ES-I3 (cell line): ENCODE measurements at regions not wholly inside any gene's neighbourhood (a gene's known extent, or its start where the extent isn't known, plus 50 kb on each side); places are given as distances from the start of the nearest gene placed in this dataset.

Experiments used
- H3K36me3 ChIP-seq: 2 replicates; pipeline ENCODE4 v1.6.1; 2013; ENCODE audit warnings: mild to moderate bottlenecking, low read length, control low read depth, moderate library complexity; ENCODE audit not compliant: insufficient read depth
- H3K4me1 ChIP-seq: 2 replicates; pipeline ENCODE4 v1.6.1; 2013; ENCODE audit warnings: mild to moderate bottlenecking, control low read depth, low read length; ENCODE audit not compliant: insufficient read depth
- H3K9ac ChIP-seq: 2 replicates; pipeline ENCODE4 v1.6.1; 2013; ENCODE audit warnings: low read depth, mild to moderate bottlenecking, low read length, moderate library complexity
- H3K9me3 ChIP-seq: 2 replicates; pipeline ENCODE4 v1.6.1; 2013; ENCODE audit warnings: mild to moderate bottlenecking, low read length, moderate library complexity; ENCODE audit not compliant: control insufficient read depth, insufficient read depth

- Histone ChIP-seq H3K36me3 (no peaks in the 10 kb centered on the region), H3K9ac (no peak overlapping the region), H3K4me1 (no peaks in the 10 kb centered on the region), H3K9me3 (no peaks in the 10 kb centered on the region; the same call in 1 of the 2 replicates)
Observed at GRCh38 chr4:124322234-124323065, 390.1 kb downstream of the ANKRD50 start.

GRCh38 chr4:124325690-124326089 is 386.8 kb downstream of the ANKRD50 start:
- H3K4me1 ChIP-seq: no peaks in the 10 kb centered on the region
- H3K9me3 ChIP-seq: no peaks in the 10 kb centered on the region; the same call in 1 of the 2 replicates
- H3K36me3 ChIP-seq: no peaks in the 10 kb centered on the region
- H3K9ac ChIP-seq: no peak overlapping the region

- Histone ChIP-seq H3K9me3 (no peaks in the 10 kb centered on the region; the same call in 1 of the 2 replicates), H3K4me1 (no peaks in the 10 kb centered on the region), H3K9ac (no peak overlapping the region), H3K36me3 (no peaks in the 10 kb centered on the region)
Observed at GRCh38 chr4:124329134-124329533, 383.4 kb downstream of the ANKRD50 start.

GRCh38 chr4:124330045-124330444 is 382.5 kb downstream of the ANKRD50 start:
- Histone ChIP-seq H3K36me3 (no peaks in the 10 kb centered on the region), H3K9me3 (no peaks in the 10 kb centered on the region; the same call in 1 of the 2 replicates)

GRCh38 chr4:124331781-124332180 is 380.8 kb downstream of the ANKRD50 start:
- no peaks in the 10 kb centered on the region for H3K36me3 ChIP-seq
- no peaks in the 10 kb centered on the region for H3K4me1 ChIP-seq
- H3K9me3 ChIP-seq: no peaks in the 10 kb centered on the region

More at GRCh38 chr4:124330045-124330444, 382.5 kb downstream of the ANKRD50 start:
- H3K9ac ChIP-seq: no peak overlapping the region
- no peaks in the 10 kb centered on the region for H3K4me1 ChIP-seq

GRCh38 chr4:124333466-124333865 is 379.1 kb downstream of the ANKRD50 start:
- no peaks in the 10 kb centered on the region for H3K36me3 ChIP-seq

More at GRCh38 chr4:124331781-124332180, 380.8 kb downstream of the ANKRD50 start:
- H3K9ac ChIP-seq: no peak overlapping the region

GRCh38 chr4:124334119-124334518 is 378.4 kb downstream of the ANKRD50 start:
- Histone ChIP-seq H3K9ac (no peak overlapping the region), H3K4me1 (no peaks in the 10 kb centered on the region), H3K36me3 (no peaks in the 10 kb centered on the region)

More at GRCh38 chr4:124333466-124333865, 379.1 kb downstream of the ANKRD50 start:
- H3K9me3 ChIP-seq: no peaks in the 10 kb centered on the region
- H3K4me1 ChIP-seq: no peaks in the 10 kb centered on the region
- no peak overlapping the region for H3K9ac ChIP-seq

GRCh38 chr4:124337874-124338273 is 374.7 kb downstream of the ANKRD50 start:
- H3K9ac ChIP-seq: no peak overlapping the region
- H3K36me3 ChIP-seq: no peaks in the 10 kb centered on the region
- no peaks in the 10 kb centered on the region for H3K4me1 ChIP-seq
- no peaks in the 10 kb centered on the region for H3K9me3 ChIP-seq

More at GRCh38 chr4:124334119-124334518, 378.4 kb downstream of the ANKRD50 start:
- H3K9me3 ChIP-seq: no peaks in the 10 kb centered on the region

- Histone ChIP-seq H3K36me3 (no peaks in the 10 kb centered on the region), H3K9ac (no peak overlapping the region), H3K9me3 (no peaks in the 10 kb centered on the region), H3K4me1 (no peaks in the 10 kb centered on the region)
Observed at GRCh38 chr4:124343661-124344171, 368.8 kb downstream of the ANKRD50 start.

GRCh38 chr4:124372916-124373315 is 339.6 kb downstream of the ANKRD50 start:
- no peak overlapping the region for H3K9ac ChIP-seq
- no peaks in the 10 kb centered on the region for H3K36me3 ChIP-seq
- no peaks in the 10 kb centered on the region for H3K9me3 ChIP-seq
- H3K4me1 ChIP-seq: no peaks in the 10 kb centered on the region

GRCh38 chr4:124386163-124386562 is 326.4 kb downstream of the ANKRD50 start:
- Histone ChIP-seq H3K36me3 (no peaks in the 10 kb centered on the region), H3K4me1 (no peaks in the 10 kb centered on the region), H3K9me3 (no peaks in the 10 kb centered on the region), H3K9ac (no peak overlapping the region)

GRCh38 chr4:124386648-124387047 is 325.9 kb downstream of the ANKRD50 start:
- H3K36me3 ChIP-seq: no peaks in the 10 kb centered on the region
- H3K4me1 ChIP-seq: no peaks in the 10 kb centered on the region
- H3K9ac ChIP-seq: no peak overlapping the region
- H3K9me3 ChIP-seq: no peaks in the 10 kb centered on the region

GRCh38 chr4:124389591-124389990 is 322.9 kb downstream of the ANKRD50 start:
- Histone ChIP-seq H3K4me1 (no peaks in the 10 kb centered on the region), H3K9me3 (no peaks in the 10 kb centered on the region), H3K9ac (no peak overlapping the region), H3K36me3 (no peaks in the 10 kb centered on the region)

- Histone ChIP-seq H3K4me1 (no peaks in the 10 kb centered on the region), H3K36me3 (no peaks in the 10 kb centered on the region), H3K9me3 (no peaks in the 10 kb centered on the region), H3K9ac (no peak overlapping the region)
Observed at GRCh38 chr4:124390861-124391260, 321.7 kb downstream of the ANKRD50 start.

- H3K36me3 ChIP-seq: no peaks in the 10 kb centered on the region
- H3K9ac ChIP-seq: no peak overlapping the region
- H3K4me1 ChIP-seq: no peaks in the 10 kb centered on the region
- no peaks in the 10 kb centered on the region; the same call in 1 of the 2 replicates for H3K9me3 ChIP-seq
Observed at GRCh38 chr4:124396333-124396732, 316.2 kb downstream of the ANKRD50 start.
